HFFc6 (cell line): ENCODE measurements at regions not wholly inside any gene's neighbourhood (a gene's known extent, or its start where the extent isn't known, plus 50 kb on each side); places are given as distances from the start of the nearest gene placed in this dataset.
A peak's percentile ranks its signal among the peaks of the same experiment; 100 is the strongest.

Experiments used
- DNase-seq: peaks from one replicate; pipeline ENCODE4 v3.0.0-alpha.2; 2018
- H3K27ac Mint-ChIP-seq: 2 replicates; pipeline ENCODE4 v1.8.0; 2020; ENCODE audit warnings: mild to moderate bottlenecking, mixed read lengths
- H3K27me3 Mint-ChIP-seq: 2 replicates; pipeline ENCODE4 v1.8.0; 2021; ENCODE audit warnings: mild to moderate bottlenecking, moderate library complexity, mixed read lengths; ENCODE audit not compliant: insufficient read depth
- H3K36me3 Mint-ChIP-seq: 2 replicates; pipeline ENCODE4 v1.8.0; 2021; ENCODE audit warnings: low read depth, mixed read lengths
- H3K4me1 Mint-ChIP-seq: 2 replicates; pipeline ENCODE4 v1.8.0; 2020; ENCODE audit warnings: low read depth, mixed read lengths
- H3K4me3 Mint-ChIP-seq: 2 replicates; pipeline ENCODE4 v1.8.0; 2020; ENCODE audit warnings: mild to moderate bottlenecking, moderate library complexity, mixed read lengths
- H3K9me3 Mint-ChIP-seq: 2 replicates; pipeline ENCODE4 v1.8.0; 2020; ENCODE audit warnings: mild to moderate bottlenecking, mixed read lengths
- CTCF ChIP-seq: fragments of 200-600 bp; sonication (generic); IDR thresholded peaks from 2 replicates; pipeline ENCODE4 v1.5.0; 2021; ENCODE audit warnings: antibody characterized with exemption, mild to moderate bottlenecking

- Mint-ChIP-seq H3K4me1 (peaks cover 22% of the 10 kb centered on the region), H3K27me3 (peaks cover 26% of the 10 kb centered on the region), H3K27ac (no peak overlapping the region), H3K4me3 (no peak overlapping the region), H3K9me3 (no peaks in the 10 kb centered on the region), H3K36me3 (no peaks in the 10 kb centered on the region)
- DNase-seq, result peak; percentile 13
- peak; percentile 54 for TF ChIP-seq CTCF
These were observed 261.1 kb downstream of the C16orf95 start for GRCh38 chr16:87056083-87056482.

DNA sequence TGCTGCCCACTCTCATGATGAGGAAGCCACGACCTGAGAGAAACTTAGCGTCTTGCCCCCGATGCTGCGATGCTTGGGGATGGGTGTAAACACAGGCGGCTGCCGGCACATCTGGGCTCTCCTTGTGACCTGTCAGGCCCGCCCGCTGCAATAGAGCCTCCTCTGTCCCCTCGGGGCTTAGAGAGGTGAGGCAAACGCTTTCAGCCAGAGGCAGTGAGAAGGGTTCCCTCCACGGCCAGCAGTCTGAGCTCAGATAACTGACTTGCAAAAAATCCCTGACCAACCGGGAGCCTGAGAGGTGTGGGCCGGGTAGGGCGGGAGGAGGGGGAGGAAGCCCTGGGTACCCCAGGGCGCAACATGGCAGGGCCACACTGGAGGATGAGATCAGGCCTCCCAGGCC, 260.6 kb downstream of the C16orf95 start:
- no peak overlapping the region for H3K27ac Mint-ChIP-seq
- peaks cover 22% of the 10 kb centered on the region for H3K27me3 Mint-ChIP-seq
- H3K4me3 Mint-ChIP-seq, result no peak overlapping the region
- no peaks in the 10 kb centered on the region for H3K9me3 Mint-ChIP-seq
- DNase-seq, result no peak
- H3K4me1 Mint-ChIP-seq, result peaks cover 25% of the 10 kb centered on the region
- TF ChIP-seq CTCF, result no peak
- no peaks in the 10 kb centered on the region for H3K36me3 Mint-ChIP-seq

GRCh38 chr16:87057211-87057881, 259.8 kb downstream of the C16orf95 start:
- H3K36me3 Mint-ChIP-seq, result no peaks in the 10 kb centered on the region
- H3K27me3 Mint-ChIP-seq, result peaks cover 14% of the 10 kb centered on the region; the same call in 1 of the 2 replicates
- peak; percentile 52 for TF ChIP-seq CTCF
- no peak overlapping the region for H3K27ac Mint-ChIP-seq
- peaks cover 22% of the 10 kb centered on the region for H3K4me1 Mint-ChIP-seq
- DNase-seq, result no peak
- H3K9me3 Mint-ChIP-seq, result no peaks in the 10 kb centered on the region
- no peak overlapping the region for H3K4me3 Mint-ChIP-seq

DNA sequence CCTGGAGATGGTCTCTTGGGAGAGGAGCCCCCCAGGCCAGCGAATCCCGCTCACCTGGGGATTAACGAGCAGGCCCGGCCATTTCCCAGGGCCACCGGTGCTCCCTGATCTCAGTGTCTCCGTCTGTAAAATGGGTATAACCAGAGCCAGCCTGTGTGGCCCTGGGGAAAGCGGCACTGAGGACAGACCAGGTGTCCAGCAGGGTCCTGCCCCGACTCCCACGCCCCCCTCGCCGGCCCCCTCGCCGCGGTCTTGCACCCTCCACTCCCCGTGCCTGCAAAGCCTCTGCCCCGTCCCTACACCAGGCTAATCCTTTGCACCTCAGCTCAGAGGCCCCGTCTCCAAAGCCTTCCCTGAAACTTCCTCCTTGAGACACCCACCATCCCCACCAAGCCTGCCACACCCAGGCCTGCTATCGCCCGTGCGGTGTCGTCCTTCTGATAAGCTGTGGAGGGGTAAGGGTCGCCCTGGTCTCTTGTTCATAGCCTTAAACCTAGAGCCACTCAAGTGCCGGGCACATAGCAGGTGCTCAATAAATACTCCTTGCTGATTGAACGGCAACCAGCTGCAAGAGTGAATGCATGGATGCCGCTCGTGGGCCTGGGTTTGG, 259.1 kb downstream of the C16orf95 start:
- Mint-ChIP-seq H3K27me3 (peaks cover 10% of the 10 kb centered on the region; the same call in 1 of the 2 replicates), H3K4me1 (peaks cover 18% of the 10 kb centered on the region; the same call in 1 of the 2 replicates), H3K27ac (no peak overlapping the region), H3K4me3 (no peak overlapping the region), H3K36me3 (no peaks in the 10 kb centered on the region), H3K9me3 (no peaks in the 10 kb centered on the region)
- no peak for TF ChIP-seq CTCF
- DNase-seq, result no peak

GRCh38 chr16:87058728-87059250, 258.4 kb downstream of the C16orf95 start:
- no peak for TF ChIP-seq CTCF
- no peaks in the 10 kb centered on the region for H3K36me3 Mint-ChIP-seq
- DNase-seq, result no peak
- H3K4me3 Mint-ChIP-seq, result no peak overlapping the region
- no peak overlapping the region for H3K27ac Mint-ChIP-seq
- H3K27me3 Mint-ChIP-seq, result peaks cover 10% of the 10 kb centered on the region; the same call in 1 of the 2 replicates
- H3K4me1 Mint-ChIP-seq, result peaks cover 18% of the 10 kb centered on the region; the same call in 1 of the 2 replicates
- H3K9me3 Mint-ChIP-seq, result no peaks in the 10 kb centered on the region
